Mucosa of rectum (tissue), 2 donors: ENCODE measurements at regions not wholly inside any gene's neighbourhood (a gene's known extent, or its start where the extent isn't known, plus 50 kb on each side); places are given as distances from the start of the nearest gene placed in this dataset.

Experiments
- H3K27ac ChIP-seq, 2 donors: one replicate each; pipeline ENCODE4 v1.7.0; 2013; ENCODE audit warnings: inconsistent platforms in 2 of 2, low read depth in 2 of 2, low read length in 2 of 2
- H3K27me3 ChIP-seq, 2 donors: one replicate each; pipeline ENCODE4 v1.7.0; 2013; ENCODE audit warnings: low read length in 2 of 2; ENCODE audit not compliant: control insufficient read depth in 2 of 2, insufficient read depth in 2 of 2
- H3K36me3 ChIP-seq, 2 donors: one replicate each; pipeline ENCODE4 v1.7.0; 2013; ENCODE audit warnings: low read length in 2 of 2; ENCODE audit not compliant: control insufficient read depth in 2 of 2, insufficient read depth in 2 of 2
- H3K4me1 ChIP-seq, 2 donors: one replicate each; pipeline ENCODE4 v1.7.0; 2013; ENCODE audit warnings: low read length in 2 of 2, mild to moderate bottlenecking in 1 of 2; ENCODE audit not compliant: control insufficient read depth in 2 of 2, insufficient read depth in 2 of 2
- H3K4me3 ChIP-seq, 2 donors: one replicate each; pipeline ENCODE4 v1.7.0; 2013; ENCODE audit warnings: low read length in 2 of 2
- H3K9ac ChIP-seq, 2 donors: one replicate each; pipeline ENCODE4 v1.7.0; 2013; ENCODE audit warnings: low read length in 2 of 2, low read depth in 1 of 2, mild to moderate bottlenecking in 1 of 2
- H3K9me3 ChIP-seq, 2 donors: one replicate each; pipeline ENCODE4 v1.7.0; 2013; ENCODE audit warnings: low read length in 2 of 2; ENCODE audit not compliant: control insufficient read depth in 2 of 2
- donor health status: healthy.
- donor health status: Normal muscosa, but diverticular disease.

GRCh38 chr1:38305666-38306065 lies 259.1 kb upstream of the POU3F1 start:
- Histone ChIP-seq H3K27ac (no peak overlapping the region), H3K9ac (no peak overlapping the region), H3K36me3 (no peaks in the 10 kb centered on the region), H3K4me3 (no peak overlapping the region), H3K9me3 (no peaks in the 10 kb centered on the region), H3K27me3 (peaks cover 0 to 3% of the 10 kb centered on the region in 2 donors), H3K4me1 (no peaks in the 10 kb centered on the region)

GRCh38 chr1:38303843-38304242 lies 257.2 kb upstream of the POU3F1 start:
- no peaks in the 10 kb centered on the region for H3K9me3 ChIP-seq
- no peak overlapping the region for H3K27ac ChIP-seq
- H3K4me3 ChIP-seq: no peak overlapping the region
- peaks cover 1 to 2% of the 10 kb centered on the region in 2 donors for H3K27me3 ChIP-seq
- no peak overlapping the region for H3K9ac ChIP-seq
- no peaks in the 10 kb centered on the region for H3K4me1 ChIP-seq
- no peaks in the 10 kb centered on the region for H3K36me3 ChIP-seq

GRCh38 chr1:38301040-38301439 lies 254.4 kb upstream of the POU3F1 start:
- Histone ChIP-seq H3K9me3 (no peaks in the 10 kb centered on the region), H3K4me3 (no peak overlapping the region), H3K27me3 (peaks cover 0 to 13% of the 10 kb centered on the region in 2 donors), H3K4me1 (no peaks in the 10 kb centered on the region), H3K36me3 (no peaks in the 10 kb centered on the region), H3K27ac (no peak overlapping the region), H3K9ac (no peak overlapping the region)

- H3K36me3 ChIP-seq: no peaks in the 10 kb centered on the region
- no peak overlapping the region for H3K9ac ChIP-seq
- H3K9me3 ChIP-seq: no peaks in the 10 kb centered on the region
- no peak overlapping the region for H3K4me3 ChIP-seq
- no peaks in the 10 kb centered on the region for H3K4me1 ChIP-seq
- H3K27me3 ChIP-seq: peaks cover 0 to 13% of the 10 kb centered on the region in 2 donors
- no peak overlapping the region for H3K27ac ChIP-seq
Observed at GRCh38 chr1:38300616-38301015, 254.0 kb upstream of the POU3F1 start.

- Histone ChIP-seq H3K9me3 (no peaks in the 10 kb centered on the region), H3K4me3 (no peak overlapping the region)
Observed at GRCh38 chr1:38297842-38298241, 251.2 kb upstream of the POU3F1 start.

GRCh38 chr1:38297246-38297645 lies 250.7 kb upstream of the POU3F1 start:
- H3K4me3 ChIP-seq: no peak overlapping the region
- no peak overlapping the region for H3K9ac ChIP-seq
- H3K9me3 ChIP-seq: no peaks in the 10 kb centered on the region
- H3K4me1 ChIP-seq: no peaks in the 10 kb centered on the region
- peaks cover 4 to 25% of the 10 kb centered on the region in 2 donors for H3K27me3 ChIP-seq
- H3K27ac ChIP-seq: no peak overlapping the region
- no peaks in the 10 kb centered on the region for H3K36me3 ChIP-seq

More at GRCh38 chr1:38297842-38298241, 251.2 kb upstream of the POU3F1 start:
- Histone ChIP-seq H3K27ac (no peak overlapping the region), H3K27me3 (peaks cover 0 to 19% of the 10 kb centered on the region in 2 donors), H3K36me3 (no peaks in the 10 kb centered on the region), H3K9ac (no peak overlapping the region), H3K4me1 (no peaks in the 10 kb centered on the region)

- no peak overlapping the region for H3K27ac ChIP-seq
- no peaks in the 10 kb centered on the region for H3K36me3 ChIP-seq
- no peaks in the 10 kb centered on the region for H3K9me3 ChIP-seq
- no peaks in the 10 kb centered on the region for H3K4me1 ChIP-seq
- no peak overlapping the region for H3K9ac ChIP-seq
- H3K4me3 ChIP-seq: no peak overlapping the region
- H3K27me3 ChIP-seq: peaks cover 5 to 25% of the 10 kb centered on the region in 2 donors
Observed at GRCh38 chr1:38296047-38296446, 249.5 kb upstream of the POU3F1 start.

- H3K36me3 ChIP-seq: no peaks in the 10 kb centered on the region
- no peaks in the 10 kb centered on the region for H3K9me3 ChIP-seq
- no peak overlapping the region for H3K27ac ChIP-seq
- no peak overlapping the region for H3K9ac ChIP-seq
- no peaks in the 10 kb centered on the region for H3K4me1 ChIP-seq
- peaks cover 5 to 22% of the 10 kb centered on the region in 2 donors for H3K27me3 ChIP-seq
- no peak overlapping the region for H3K4me3 ChIP-seq
Observed at GRCh38 chr1:38293567-38293966, 247.0 kb upstream of the POU3F1 start.

- Histone ChIP-seq H3K4me1 (no peaks in the 10 kb centered on the region), H3K9me3 (no peaks in the 10 kb centered on the region), H3K27ac (no peak overlapping the region), H3K4me3 (no peak overlapping the region), H3K36me3 (no peaks in the 10 kb centered on the region), H3K9ac (no peak overlapping the region), H3K27me3 (peaks cover 5 to 22% of the 10 kb centered on the region in 2 donors)
Observed at GRCh38 chr1:38292969-38293368, 246.4 kb upstream of the POU3F1 start.

- Histone ChIP-seq H3K36me3 (no peaks in the 10 kb centered on the region), H3K9ac (no peak overlapping the region), H3K9me3 (no peaks in the 10 kb centered on the region), H3K4me1 (no peaks in the 10 kb centered on the region), H3K27ac (no peak overlapping the region), H3K27me3 (peaks cover 5 to 18% of the 10 kb centered on the region in 2 donors), H3K4me3 (peak overlapping the region in 1 of 2 donors; percentile 20)
Observed at GRCh38 chr1:38291906-38292521, 245.4 kb upstream of the POU3F1 start.
